Trophoblast cell (in vitro differentiated cells and primary cell): ENCODE measurements at regions not wholly inside any gene's neighbourhood (a gene's known extent, or its start where the extent isn't known, plus 50 kb on each side); places are given as distances from the start of the nearest gene placed in this dataset.
A peak's percentile ranks its signal among the peaks of the same experiment; 100 is the strongest.
"Not testable (repeated sequence)": the region's sequence is repeated elsewhere in the genome, so short reads cannot be mapped to it uniquely, and the experiment has no call there.

Experiments
- DNase-seq, 2 donors: peaks; one replicate each; pipeline ENCODE4 v3.0.0-alpha.2; 2016
- H2AFZ ChIP-seq: 2 replicates; pipeline ENCODE4 v1.6.1; 2013; ENCODE audit warnings: low read length, moderate library complexity, mild to moderate bottlenecking; ENCODE audit not compliant: insufficient read depth, poor library complexity
- H2AK5ac ChIP-seq: 2 replicates; pipeline ENCODE4 v1.6.1; 2013; ENCODE audit warnings: mild to moderate bottlenecking, low read length
- H2BK120ac ChIP-seq: 2 replicates; pipeline ENCODE4 v1.6.1; 2013; ENCODE audit warnings: low read length, mild to moderate bottlenecking, moderate library complexity; ENCODE audit not compliant: insufficient read depth, poor library complexity
- H2BK12ac ChIP-seq: 2 replicates; pipeline ENCODE4 v1.6.1; 2013; ENCODE audit warnings: mild to moderate bottlenecking, low read length, moderate library complexity
- H2BK5ac ChIP-seq: 2 replicates; pipeline ENCODE4 v1.6.1; 2013; ENCODE audit warnings: low read length, low read depth, moderate library complexity, mild to moderate bottlenecking; ENCODE audit not compliant: poor library complexity
- H3K14ac ChIP-seq: 2 replicates; pipeline ENCODE4 v1.6.1; 2013; ENCODE audit warnings: mild to moderate bottlenecking, low read length
- H3K18ac ChIP-seq: 2 replicates; pipeline ENCODE4 v1.6.1; 2013; ENCODE audit warnings: mild to moderate bottlenecking, low read length
- H3K23ac ChIP-seq: 2 replicates; pipeline ENCODE4 v1.6.1; 2013; ENCODE audit warnings: low read length
- H3K27ac ChIP-seq: 2 replicates; pipeline ENCODE4 v1.5.1; 2013; ENCODE audit warnings: low read depth, mild to moderate bottlenecking, inconsistent platforms, low read length, moderate library complexity
- H3K27me3 ChIP-seq: 2 replicates; pipeline ENCODE4 v1.6.1; 2013; ENCODE audit warnings: inconsistent platforms, mild to moderate bottlenecking, low read length, moderate library complexity; ENCODE audit not compliant: insufficient read depth
- H3K36me3 ChIP-seq, 2 experiments: 1 replicate in 1 of 2; 2 replicates in 1 of 2; pipeline ENCODE4 v1.6.1; 2013; ENCODE audit warnings: low read length in 2 of 2, mild to moderate bottlenecking in 2 of 2, moderate library complexity in 1 of 2; ENCODE audit not compliant: insufficient read depth in 2 of 2, control insufficient read depth in 1 of 2
- H3K4ac ChIP-seq: 2 replicates; pipeline ENCODE4 v1.6.1; 2013; ENCODE audit warnings: low read depth, mild to moderate bottlenecking, low read length, moderate library complexity
- H3K4me1 ChIP-seq, 2 experiments: 1 replicate in 1 of 2; 2 replicates in 1 of 2; pipeline ENCODE4 v1.6.1; 2013; ENCODE audit warnings: low read length in 2 of 2, mild to moderate bottlenecking in 2 of 2, moderate library complexity in 1 of 2; ENCODE audit not compliant: insufficient read depth in 2 of 2, control insufficient read depth in 1 of 2
- H3K4me2 ChIP-seq: 2 replicates; pipeline ENCODE4 v1.6.1; 2013; ENCODE audit warnings: inconsistent platforms, mild to moderate bottlenecking, low read length, moderate library complexity
- H3K4me3 ChIP-seq: 2 replicates; pipeline ENCODE4 v1.5.1; 2013; ENCODE audit warnings: mild to moderate bottlenecking, low read depth, low read length, inconsistent platforms
- H3K79me1 ChIP-seq: one replicate; pipeline ENCODE4 v1.6.1; 2013; ENCODE audit warnings: low read length
- H3K79me2 ChIP-seq: 2 replicates; pipeline ENCODE4 v1.6.1; 2013; ENCODE audit warnings: low read length, mild to moderate bottlenecking; ENCODE audit not compliant: control insufficient read depth, insufficient read depth, poor library complexity
- H3K9ac ChIP-seq: 2 replicates; pipeline ENCODE4 v1.6.1; 2013; ENCODE audit warnings: mild to moderate bottlenecking, low read length
- H3K9me3 ChIP-seq: 2 replicates; pipeline ENCODE4 v1.6.1; 2013; ENCODE audit warnings: low read depth, mild to moderate bottlenecking, control low read depth, inconsistent platforms, low read length; ENCODE audit not compliant: insufficient read depth
- H4K12ac ChIP-seq: 2 replicates; pipeline ENCODE4 v1.6.1; 2013; ENCODE audit warnings: low read depth, mild to moderate bottlenecking, low read length, moderate library complexity
- H4K8ac ChIP-seq: 2 replicates; pipeline ENCODE4 v1.6.1; 2013; ENCODE audit warnings: low read depth, mild to moderate bottlenecking, low read length, moderate library complexity
- H4K91ac ChIP-seq: one replicate; pipeline ENCODE4 v1.6.1; 2013; ENCODE audit warnings: low read depth, mild to moderate bottlenecking, low read length, moderate library complexity
- WGBS: extraction: QIAGEN DNeasy Blood & Tissue Kit; methylation state at CpG from one replicate; pipeline ENCODE4 v1.1.7; 2013; ENCODE audit warnings: missing lambda C conversion rate; ENCODE audit not compliant: insufficient read length, insufficient coverage; ENCODE audit errors: extremely low coverage; 5-methylcytosine and 5-hydroxymethylcytosine counted together

DNA sequence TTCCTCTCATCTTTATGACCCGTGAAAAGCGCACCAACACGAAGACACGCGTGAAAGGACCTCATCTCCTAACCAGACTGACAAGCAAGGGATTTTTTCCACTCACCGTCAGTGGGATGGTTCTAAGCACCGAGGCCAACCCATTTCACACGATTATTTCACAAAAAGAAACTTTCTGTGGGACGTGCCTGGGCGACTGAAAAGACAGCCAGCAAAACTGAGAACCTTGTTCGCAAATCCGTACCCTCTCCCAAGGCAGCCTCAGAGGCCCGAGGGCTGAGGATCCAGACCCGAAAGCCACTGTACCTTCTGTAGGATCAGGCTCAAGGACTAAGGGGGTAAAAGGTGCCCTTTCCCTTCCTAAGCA is 84.9 kb upstream of the METTL9 start:
- Histone ChIP-seq H3K4me1 (peaks cover 34 to 45% of the 10 kb centered on the region in 2 experiments), H3K36me3 (peaks cover 5 to 13% of the 10 kb centered on the region in 2 experiments), H3K18ac (peak overlapping the region; percentile 18), H2BK12ac (peak overlapping the region; percentile 30), H3K79me2 (peaks cover 32% of the 10 kb centered on the region), H3K4ac (peak overlapping the region; percentile 99), H3K79me1 (peaks cover 14% of the 10 kb centered on the region)
- H3K27me3 ChIP-seq, H4K8ac ChIP-seq, H2AFZ ChIP-seq, H4K91ac ChIP-seq, H3K9me3 ChIP-seq, H4K12ac ChIP-seq, DNase-seq, H3K23ac ChIP-seq, H2BK5ac ChIP-seq, H3K27ac ChIP-seq, H3K4me3 ChIP-seq, H3K9ac ChIP-seq, H2BK120ac ChIP-seq, H3K14ac ChIP-seq, H2AK5ac ChIP-seq, H3K4me2 ChIP-seq: not testable (repeated sequence)
- WGBS, result no CpG with 5 or more reads among the region's 14 CpGs

DNA sequence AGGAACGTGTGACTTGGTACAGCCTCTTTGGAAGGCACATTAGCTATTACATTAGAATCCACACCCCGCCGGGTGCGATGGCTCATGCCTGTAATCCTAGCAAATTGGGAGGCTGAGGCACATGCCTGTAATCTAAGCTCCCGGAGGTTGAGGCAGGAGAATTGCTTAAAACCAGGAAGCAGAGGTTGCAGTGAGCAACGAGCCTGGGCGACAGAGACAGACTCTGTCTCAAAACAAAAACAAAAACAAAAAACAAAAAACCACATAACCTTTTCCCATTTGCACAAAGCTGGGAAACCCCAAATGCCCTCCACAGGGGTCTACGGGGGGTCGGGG is 82.7 kb upstream of the METTL9 start:
- H3K9ac ChIP-seq, H4K12ac ChIP-seq, DNase-seq, H3K23ac ChIP-seq, H4K91ac ChIP-seq, H3K27me3 ChIP-seq, H2BK5ac ChIP-seq, H3K9me3 ChIP-seq, H3K27ac ChIP-seq, H4K8ac ChIP-seq, H3K4me2 ChIP-seq, H3K36me3 ChIP-seq, H2AK5ac ChIP-seq, H3K4me3 ChIP-seq, H2BK120ac ChIP-seq, H2BK12ac ChIP-seq, H3K14ac ChIP-seq, H2AFZ ChIP-seq, H3K18ac ChIP-seq: not testable (repeated sequence)
- H3K79me1 ChIP-seq, result peaks cover 19% of the 10 kb centered on the region
- H3K4ac ChIP-seq, result peak overlapping the region; percentile 90
- peaks cover 20% of the 10 kb centered on the region for H3K79me2 ChIP-seq
- peaks cover 25 to 36% of the 10 kb centered on the region in 2 experiments for H3K4me1 ChIP-seq
- WGBS, result no CpG with 5 or more reads among the region's 9 CpGs

DNA sequence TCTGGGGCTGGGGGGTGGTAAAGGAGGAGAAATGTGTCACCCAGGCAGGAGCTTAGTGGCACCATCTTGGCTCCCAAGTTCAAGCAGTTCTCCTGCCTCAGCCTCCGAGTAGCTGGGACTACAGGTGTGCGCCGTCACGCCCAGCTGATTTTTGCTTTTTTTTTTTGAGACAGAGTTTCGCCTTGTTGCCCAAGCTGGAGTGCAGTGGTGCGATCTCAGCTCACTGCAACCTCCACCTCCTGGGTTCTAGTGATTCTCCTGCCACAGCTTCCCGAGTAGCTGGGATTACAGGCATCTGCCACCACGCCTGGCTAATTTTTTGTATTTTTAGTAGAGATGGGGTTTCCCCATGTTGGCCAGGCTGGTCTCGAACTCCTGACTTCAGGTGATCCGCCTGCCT is 82.1 kb upstream of the METTL9 start:
- Histone ChIP-seq H3K4ac (peak overlapping the region; percentile 68), H3K79me1 (peaks cover 17% of the 10 kb centered on the region), H3K4me1 (peaks cover 21 to 32% of the 10 kb centered on the region in 2 experiments), H3K79me2 (peaks cover 20% of the 10 kb centered on the region)
- DNase-seq, H3K14ac ChIP-seq, H2BK5ac ChIP-seq, H3K9me3 ChIP-seq, H2BK120ac ChIP-seq, H3K4me3 ChIP-seq, H3K18ac ChIP-seq, H3K27ac ChIP-seq, H2BK12ac ChIP-seq, H3K9ac ChIP-seq, H2AK5ac ChIP-seq, H3K23ac ChIP-seq, H2AFZ ChIP-seq, H4K91ac ChIP-seq, H4K12ac ChIP-seq, H4K8ac ChIP-seq, H3K4me2 ChIP-seq, H3K27me3 ChIP-seq, H3K36me3 ChIP-seq: not testable (repeated sequence)
- WGBS, result no CpG with 5 or more reads among the region's 10 CpGs

DNA sequence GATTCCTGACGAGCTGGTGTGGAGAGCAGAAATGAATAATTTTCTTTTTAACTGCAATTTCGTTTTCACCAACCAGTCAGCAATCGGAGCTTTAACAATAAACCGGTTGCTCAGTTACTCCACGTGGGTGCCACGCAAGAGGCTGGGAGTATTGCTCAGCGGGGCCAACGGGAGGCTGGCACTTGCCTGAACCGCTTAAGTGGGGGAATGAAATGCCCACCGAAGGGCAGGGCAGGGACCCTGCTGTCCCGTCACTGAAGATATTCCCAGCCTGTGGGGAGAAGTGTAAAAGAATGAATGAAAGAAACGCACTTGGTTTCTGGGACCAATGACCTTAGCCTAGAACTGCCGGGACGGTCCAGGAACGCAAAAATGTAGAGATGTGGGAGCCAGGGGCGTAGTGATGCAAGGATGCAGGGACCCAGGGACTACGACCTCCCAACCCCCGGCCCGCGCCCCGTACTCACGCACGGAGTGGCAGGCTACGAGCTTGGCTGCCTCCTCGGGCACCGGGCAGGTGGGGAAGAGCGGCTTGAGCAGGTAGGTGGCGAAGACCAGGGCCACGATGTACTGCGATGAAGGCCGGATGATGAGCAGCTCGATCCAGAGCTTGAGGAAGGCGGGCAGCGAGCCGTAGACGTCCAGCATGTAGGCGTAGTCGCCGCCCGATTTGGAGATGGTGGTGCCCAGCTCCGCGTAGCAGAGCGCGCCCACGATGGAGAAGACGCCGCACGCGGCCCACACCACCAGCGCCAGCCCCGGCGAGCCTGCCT is 79.8 kb upstream of the METTL9 start:
- H3K27ac ChIP-seq, result peak overlapping the region; percentile 76
- H2BK120ac ChIP-seq, H4K12ac ChIP-seq, H3K36me3 ChIP-seq, H3K9me3 ChIP-seq, H2AK5ac ChIP-seq, H2AFZ ChIP-seq, H2BK12ac ChIP-seq, H3K23ac ChIP-seq, H3K18ac ChIP-seq, H3K27me3 ChIP-seq, H4K8ac ChIP-seq: not testable (repeated sequence)
- peak overlapping the region; percentile 80 for H3K4ac ChIP-seq
- peak overlapping the region; percentile 68 for H3K4me2 ChIP-seq
- H3K14ac ChIP-seq, result peak overlapping the region; percentile 81
- peaks cover 13% of the 10 kb centered on the region for H3K79me2 ChIP-seq
- H4K91ac ChIP-seq, result peak overlapping the region; percentile 55
- peak overlapping the region; percentile 94 for H3K4me3 ChIP-seq
- WGBS, result no CpG with 5 or more reads among the region's 52 CpGs
- peak overlapping the region; percentile 79 for H3K9ac ChIP-seq
- DNase-seq, result peak in 1 of 2 donors; percentile 25
- peaks cover 5 to 14% of the 10 kb centered on the region in 2 experiments for H3K4me1 ChIP-seq
- peaks cover 14% of the 10 kb centered on the region for H3K79me1 ChIP-seq
- H2BK5ac ChIP-seq, result peak overlapping the region; percentile 12
